ENCODE measurements at regions not wholly inside any gene's neighbourhood (a gene's known extent, or its start where the extent isn't known, plus 50 kb on each side); places are given as distances from the start of the nearest gene placed in this dataset.

GRCh38 chr2:24423095-24423494 is 62.8 kb upstream of the ITSN2 start:
- Histone ChIP-seq H3K36me3 (ENCODE audit: insufficient read depth, low read length) (no peaks in the 10 kb centered on the region), H3K4me1 (ENCODE audit: insufficient read depth, low read length, poor library complexity, severe bottlenecking) (no peaks in the 10 kb centered on the region), H2AFZ (ENCODE audit: low read length) (no peak overlapping the region), H3K9me3 (ENCODE audit: low read length) (no peaks in the 10 kb centered on the region), H3K79me2 (ENCODE audit: insufficient read depth, low read depth, low read length) (no peaks in the 10 kb centered on the region), H3K9me2 (ENCODE audit: insufficient read depth, low read length) (no peaks in the 10 kb centered on the region), H3K4me2 (ENCODE audit: low read length) (no peak overlapping the region), H3K4me3 (ENCODE audit: low read depth, low read length, poor library complexity, severe bottlenecking) (no peak overlapping the region), H4K20me1 (ENCODE audit: insufficient read depth, low read length) (no peaks in the 10 kb centered on the region), H3K27ac (ENCODE audit: low read depth, low read length, poor library complexity, severe bottlenecking) (no peak overlapping the region)
- ChIA-PET CTCF (ENCODE audit: unreplicated experiment) (no interaction called here), POLR2A (interaction anchor here (0.9 to 1.4 kb wide), 2 partner anchors 10 to 12 kb away, joined by 3 to 5 read pairs; no protein-coding TSS in a partner anchor)
- BruUV-seq (replicated peaks) = no TSS peak
- no peak for DNase-seq (ENCODE audit: low spot score)
- intact Hi-C loops (cut with micrococcal nuclease; ENCODE audit: unreplicated experiment) = no loop called here
- TF ChIP-seq, protein P1, sequence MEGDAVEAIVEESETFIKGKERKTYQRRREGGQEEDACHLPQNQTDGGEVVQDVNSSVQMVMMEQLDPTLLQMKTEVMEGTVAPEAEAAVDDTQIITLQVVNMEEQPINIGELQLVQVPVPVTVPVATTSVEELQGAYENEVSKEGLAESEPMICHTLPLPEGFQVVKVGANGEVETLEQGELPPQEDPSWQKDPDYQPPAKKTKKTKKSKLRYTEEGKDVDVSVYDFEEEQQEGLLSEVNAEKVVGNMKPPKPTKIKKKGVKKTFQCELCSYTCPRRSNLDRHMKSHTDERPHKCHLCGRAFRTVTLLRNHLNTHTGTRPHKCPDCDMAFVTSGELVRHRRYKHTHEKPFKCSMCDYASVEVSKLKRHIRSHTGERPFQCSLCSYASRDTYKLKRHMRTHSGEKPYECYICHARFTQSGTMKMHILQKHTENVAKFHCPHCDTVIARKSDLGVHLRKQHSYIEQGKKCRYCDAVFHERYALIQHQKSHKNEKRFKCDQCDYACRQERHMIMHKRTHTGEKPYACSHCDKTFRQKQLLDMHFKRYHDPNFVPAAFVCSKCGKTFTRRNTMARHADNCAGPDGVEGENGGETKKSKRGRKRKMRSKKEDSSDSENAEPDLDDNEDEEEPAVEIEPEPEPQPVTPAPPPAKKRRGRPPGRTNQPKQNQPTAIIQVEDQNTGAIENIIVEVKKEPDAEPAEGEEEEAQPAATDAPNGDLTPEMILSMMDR (conservative IDR thresholded peaks at IDR 0.05; ENCODE audit: low read length) = no peak
- no peak for TF ChIP-seq EZH2phosphoT487 (IDR thresholded peaks at IDR 0.05; ENCODE audit: borderline replicate concordance, low read depth, low read length)

- POLR2A ChIA-PET = interaction anchor here (1.1 kb wide), 1 partner anchor 37 kb away, joined by 3 read pairs; no protein-coding TSS in a partner anchor
- H4K20me1 ChIP-seq (ENCODE audit: insufficient read depth, low read length) = no peaks in the 10 kb centered on the region
- no TSS peak for BruUV-seq (replicated peaks)
- H3K79me2 ChIP-seq (ENCODE audit: insufficient read depth, low read depth, low read length) = no peaks in the 10 kb centered on the region
- no peaks in the 10 kb centered on the region for H3K36me3 ChIP-seq (ENCODE audit: insufficient read depth, low read length)
- no peaks in the 10 kb centered on the region for H3K9me3 ChIP-seq (ENCODE audit: low read length)
- CTCF ChIA-PET (ENCODE audit: unreplicated experiment) = no interaction called here
- H3K4me3 ChIP-seq (ENCODE audit: low read depth, low read length, poor library complexity, severe bottlenecking) = no peak overlapping the region
- no peak overlapping the region for H3K4me2 ChIP-seq (ENCODE audit: low read length)
- TF ChIP-seq EZH2phosphoT487 (IDR thresholded peaks at IDR 0.05; ENCODE audit: borderline replicate concordance, low read depth, low read length) = no peak
- TF ChIP-seq, protein P1 (conservative IDR thresholded peaks at IDR 0.05; ENCODE audit: low read length) = peak; percentile 76
- no peaks in the 10 kb centered on the region for H3K9me2 ChIP-seq (ENCODE audit: insufficient read depth, low read length)
- no peaks in the 10 kb centered on the region for H3K4me1 ChIP-seq (ENCODE audit: insufficient read depth, low read length, poor library complexity, severe bottlenecking)
- intact Hi-C loops (cut with micrococcal nuclease; ENCODE audit: unreplicated experiment) = no loop called here
- H3K27ac ChIP-seq (ENCODE audit: low read depth, low read length, poor library complexity, severe bottlenecking) = no peak overlapping the region
- no peak overlapping the region for H2AFZ ChIP-seq (ENCODE audit: low read length)
- DNase-seq (ENCODE audit: low spot score) = peak; percentile 53
Observed at GRCh38 chr2:24421668-24422067, 61.3 kb upstream of the ITSN2 start.

GRCh38 chr2:24420373-24420772 is 60.0 kb upstream of the ITSN2 start:
- H3K27ac ChIP-seq (ENCODE audit: low read depth, low read length, poor library complexity, severe bottlenecking) = no peak overlapping the region
- no peaks in the 10 kb centered on the region for H3K36me3 ChIP-seq (ENCODE audit: insufficient read depth, low read length)
- H3K4me1 ChIP-seq (ENCODE audit: insufficient read depth, low read length, poor library complexity, severe bottlenecking) = no peaks in the 10 kb centered on the region
- H3K79me2 ChIP-seq (ENCODE audit: insufficient read depth, low read depth, low read length) = no peaks in the 10 kb centered on the region
- CTCF ChIA-PET (ENCODE audit: unreplicated experiment) = no interaction called here
- intact Hi-C loops (cut with micrococcal nuclease; ENCODE audit: unreplicated experiment) = no loop called here
- no peak for DNase-seq (ENCODE audit: low spot score)
- H3K9me3 ChIP-seq (ENCODE audit: low read length) = no peaks in the 10 kb centered on the region
- H3K9me2 ChIP-seq (ENCODE audit: insufficient read depth, low read length) = no peaks in the 10 kb centered on the region
- no peak overlapping the region for H3K4me3 ChIP-seq (ENCODE audit: low read depth, low read length, poor library complexity, severe bottlenecking)
- no peak overlapping the region for H3K4me2 ChIP-seq (ENCODE audit: low read length)
- no TSS peak for BruUV-seq (replicated peaks)
- H4K20me1 ChIP-seq (ENCODE audit: insufficient read depth, low read length) = no peaks in the 10 kb centered on the region
- POLR2A ChIA-PET = no interaction called here
- H2AFZ ChIP-seq (ENCODE audit: low read length) = no peak overlapping the region
- TF ChIP-seq, protein P1 (conservative IDR thresholded peaks at IDR 0.05; ENCODE audit: low read length) = no peak
- TF ChIP-seq EZH2phosphoT487 (IDR thresholded peaks at IDR 0.05; ENCODE audit: borderline replicate concordance, low read depth, low read length) = no peak
